Mesenchymal stem cell (in vitro differentiated cells and primary cell): ENCODE measurements at regions not wholly inside any gene's neighbourhood (a gene's known extent, or its start where the extent isn't known, plus 50 kb on each side); places are given as distances from the start of the nearest gene placed in this dataset.

Source experiments
- DNase-seq: peaks from one replicate; pipeline ENCODE4 v3.0.0-alpha.2; 2013
- H2AFZ ChIP-seq: one replicate; pipeline ENCODE4 v1.6.1; 2013; ENCODE audit warnings: low read depth, mild to moderate bottlenecking, control low read depth, inconsistent platforms, low read length, moderate library complexity
- H2AK5ac ChIP-seq: 2 replicates; pipeline ENCODE4 v1.6.1; 2013; ENCODE audit warnings: low read length, moderate library complexity, mild to moderate bottlenecking, inconsistent platforms; ENCODE audit not compliant: severe bottlenecking
- H2BK120ac ChIP-seq: one replicate; pipeline ENCODE4 v1.6.1; 2013; ENCODE audit warnings: low read depth, mild to moderate bottlenecking, inconsistent platforms, low read length, moderate library complexity
- H2BK12ac ChIP-seq, 2 experiments: one replicate each; pipeline ENCODE4 v1.6.1; 2013; ENCODE audit warnings: inconsistent platforms in 2 of 2, low read length in 2 of 2, mild to moderate bottlenecking in 2 of 2, moderate library complexity in 2 of 2, control low read depth in 1 of 2
- H2BK15ac ChIP-seq: one replicate; pipeline ENCODE4 v1.6.1; 2013; ENCODE audit warnings: mild to moderate bottlenecking, low read depth, inconsistent platforms; ENCODE audit not compliant: poor library complexity, severe bottlenecking
- H2BK5ac ChIP-seq: 2 replicates; pipeline ENCODE4 v1.6.1; 2013; ENCODE audit warnings: low read depth, mild to moderate bottlenecking, low read length, control low read depth, inconsistent platforms; ENCODE audit not compliant: poor library complexity, severe bottlenecking
- H3K14ac ChIP-seq, 2 experiments: one replicate each; pipeline ENCODE4 v1.6.1; 2013; ENCODE audit warnings: inconsistent platforms in 2 of 2, low read length in 2 of 2, control low read depth in 1 of 2, mild to moderate bottlenecking in 1 of 2, moderate library complexity in 1 of 2
- H3K18ac ChIP-seq, 2 experiments: one replicate each; pipeline ENCODE4 v1.6.1; 2013; ENCODE audit warnings: inconsistent platforms in 2 of 2, low read length in 2 of 2, control low read depth in 1 of 2, low read depth in 1 of 2, mild to moderate bottlenecking in 1 of 2
- H3K23ac ChIP-seq, 2 experiments: one replicate each; pipeline ENCODE4 v1.6.1; 2013; ENCODE audit warnings: inconsistent platforms in 2 of 2, low read length in 2 of 2, mild to moderate bottlenecking in 2 of 2, moderate library complexity in 2 of 2, control low read depth in 1 of 2
- H3K27ac ChIP-seq: 2 replicates; pipeline ENCODE4 v1.5.1; 2013; ENCODE audit warnings: mild to moderate bottlenecking, moderate library complexity, low read length, control low read depth, inconsistent platforms; ENCODE audit not compliant: poor library complexity, severe bottlenecking
- H3K27me3 ChIP-seq, 2 experiments: 2 replicates each; pipeline versions ENCODE4 v1.6.1 to v1.7.0; 2013; ENCODE audit warnings: low read length in 2 of 2, mild to moderate bottlenecking in 2 of 2, moderate library complexity in 2 of 2, control low read depth in 1 of 2, inconsistent platforms in 1 of 2; ENCODE audit not compliant: control insufficient read depth in 1 of 2, insufficient read depth in 1 of 2
- H3K36me3 ChIP-seq, 2 experiments: 2 replicates each; pipeline versions ENCODE4 v1.6.1 to v1.7.0; 2013; ENCODE audit warnings: low read length in 2 of 2, control low read depth in 1 of 2, inconsistent platforms in 1 of 2, low read depth in 1 of 2, mild to moderate bottlenecking in 1 of 2; ENCODE audit not compliant: insufficient read depth in 2 of 2, control insufficient read depth in 1 of 2
- H3K4ac ChIP-seq, 2 experiments: one replicate each; pipeline ENCODE4 v1.6.1; 2013; ENCODE audit warnings: inconsistent platforms in 2 of 2, low read length in 2 of 2, mild to moderate bottlenecking in 2 of 2, moderate library complexity in 2 of 2, control low read depth in 1 of 2, low read depth in 1 of 2
- H3K4me1 ChIP-seq: 2 replicates; pipeline ENCODE4 v1.6.1; 2013; ENCODE audit warnings: low read depth, low read length, control low read depth; ENCODE audit not compliant: control insufficient read depth, insufficient read depth
- H3K4me2 ChIP-seq: 2 replicates; pipeline ENCODE4 v1.6.1; 2013; ENCODE audit warnings: low read length, mild to moderate bottlenecking, inconsistent platforms; ENCODE audit not compliant: poor library complexity, severe bottlenecking
- H3K4me3 ChIP-seq, 2 experiments: 2 replicates each; pipeline versions ENCODE4 v1.5.1 to v1.7.0; 2013; ENCODE audit warnings: low read length in 2 of 2, mild to moderate bottlenecking in 2 of 2, control low read depth in 1 of 2, low read depth in 1 of 2; ENCODE audit not compliant: insufficient read depth in 1 of 2
- H3K79me1 ChIP-seq: replicated peaks from 2 replicates; pipeline ENCODE4 v1.6.1; 2013; ENCODE audit warnings: mild to moderate bottlenecking, control low read depth, low read length, inconsistent platforms; ENCODE audit not compliant: poor library complexity, severe bottlenecking
- H3K9ac ChIP-seq: 2 replicates; pipeline ENCODE4 v1.7.0; 2013; ENCODE audit warnings: mild to moderate bottlenecking, low read length, moderate library complexity
- H3K9me3 ChIP-seq: 2 replicates; pipeline ENCODE4 v1.7.0; 2013; ENCODE audit warnings: mild to moderate bottlenecking, low read length; ENCODE audit not compliant: control insufficient read depth
- H4K8ac ChIP-seq: one replicate; pipeline ENCODE4 v1.6.1; 2013; ENCODE audit warnings: inconsistent platforms, mild to moderate bottlenecking, low read length, moderate library complexity
- H4K91ac ChIP-seq: one replicate; pipeline ENCODE4 v1.6.1; 2013; ENCODE audit warnings: mild to moderate bottlenecking, low read length, inconsistent platforms
- WGBS: methylation state at CpG from one replicate; pipeline ENCODE4 v1.1.7; 2013; ENCODE audit warnings: mixed read lengths; 5-methylcytosine and 5-hydroxymethylcytosine counted together

GRCh38 chr2:38170733-38171132, 94.8 kb upstream of the CYP1B1 start:
- no peak overlapping the region for H2BK5ac ChIP-seq
- H4K8ac ChIP-seq, result no peak overlapping the region
- H3K9ac ChIP-seq, result no peak overlapping the region
- peaks cover 3% of the 10 kb centered on the region for H3K4me1 ChIP-seq
- H3K14ac ChIP-seq, result no peak overlapping the region
- H3K79me1 ChIP-seq, result peaks cover 2% of the 10 kb centered on the region
- H3K27me3 ChIP-seq, result no peaks in the 10 kb centered on the region
- no peak overlapping the region for H2BK15ac ChIP-seq
- no peak overlapping the region for H3K23ac ChIP-seq
- H3K36me3 ChIP-seq, result no peaks in the 10 kb centered on the region
- H4K91ac ChIP-seq, result no peak overlapping the region
- H3K27ac ChIP-seq, result no peak overlapping the region
- DNase-seq, result no peak
- no peak overlapping the region for H2AFZ ChIP-seq
- peak overlapping the region; percentile 2 for H2AK5ac ChIP-seq
- H3K4me3 ChIP-seq, result no peak overlapping the region
- H3K4me2 ChIP-seq, result no peak overlapping the region
- H3K9me3 ChIP-seq, result no peaks in the 10 kb centered on the region
- H2BK12ac ChIP-seq, result peak overlapping the region in 1 of 2 experiments; percentile 70
- H2BK120ac ChIP-seq, result no peak overlapping the region
- H3K4ac ChIP-seq, result no peak overlapping the region
- H3K18ac ChIP-seq, result no peak overlapping the region

DNA sequence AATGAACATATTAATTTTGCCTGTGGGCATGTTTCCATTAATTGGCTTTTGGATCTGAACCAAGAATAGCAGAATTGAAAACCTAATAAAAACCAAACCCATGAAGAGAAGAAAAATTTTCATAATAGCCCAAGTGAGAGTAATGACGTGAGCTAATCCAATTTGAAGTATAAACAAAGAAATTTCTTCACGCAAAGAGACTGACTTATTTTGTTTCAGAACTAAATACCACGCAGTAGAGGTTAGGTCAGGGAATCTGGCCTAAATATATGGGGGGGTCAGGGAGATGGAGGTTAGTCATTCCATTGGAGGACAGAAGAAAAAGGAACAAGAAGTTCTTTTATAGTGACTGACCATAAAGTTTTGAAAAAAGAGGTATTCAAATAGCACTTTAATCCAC, 94.1 kb upstream of the CYP1B1 start:
- Histone ChIP-seq H3K4ac (no peak overlapping the region), H3K18ac (no peak overlapping the region), H2BK12ac (no peak overlapping the region), H3K9ac (no peak overlapping the region), H3K27ac (no peak overlapping the region), H3K4me3 (no peak overlapping the region), H3K9me3 (no peaks in the 10 kb centered on the region), H2AFZ (no peak overlapping the region), H2BK5ac (no peak overlapping the region), H3K23ac (no peak overlapping the region), H4K91ac (no peak overlapping the region), H4K8ac (no peak overlapping the region), H3K4me2 (no peak overlapping the region), H3K27me3 (no peaks in the 10 kb centered on the region), H3K36me3 (no peaks in the 10 kb centered on the region), H2BK15ac (no peak overlapping the region), H3K79me1 (peaks cover 2% of the 10 kb centered on the region), H2BK120ac (no peak overlapping the region), H2AK5ac (no peak overlapping the region), H3K4me1 (peaks cover 3% of the 10 kb centered on the region), H3K14ac (no peak overlapping the region)
- DNase-seq, result no peak
- 17% methylated on average over 1 of the region's 3 CpGs for whole genome bisulfite sequencing

GRCh38 chr2:38168710-38169480, 92.9 kb upstream of the CYP1B1 start:
- no peak overlapping the region for H4K8ac ChIP-seq
- no peaks in the 10 kb centered on the region for H3K9me3 ChIP-seq
- no peaks in the 10 kb centered on the region for H3K27me3 ChIP-seq
- no peak overlapping the region for H2BK15ac ChIP-seq
- WGBS, result 64% methylated on average over 5 of the region's 5 CpGs
- H2BK120ac ChIP-seq, result no peak overlapping the region
- no peak overlapping the region for H2AK5ac ChIP-seq
- H3K36me3 ChIP-seq, result no peaks in the 10 kb centered on the region
- no peak overlapping the region for H3K4me3 ChIP-seq
- DNase-seq, result peak; percentile 70
- no peak overlapping the region for H2AFZ ChIP-seq
- H4K91ac ChIP-seq, result no peak overlapping the region
- H3K18ac ChIP-seq, result no peak overlapping the region
- no peak overlapping the region for H3K4ac ChIP-seq
- no peak overlapping the region for H3K23ac ChIP-seq
- peak overlapping the region; percentile 17 for H3K27ac ChIP-seq
- no peak overlapping the region for H2BK5ac ChIP-seq
- H3K14ac ChIP-seq, result no peak overlapping the region
- no peak overlapping the region for H3K4me2 ChIP-seq
- no peak overlapping the region for H3K9ac ChIP-seq
- H3K4me1 ChIP-seq, result peaks cover 10% of the 10 kb centered on the region
- H3K79me1 ChIP-seq, result peaks cover 2% of the 10 kb centered on the region
- no peak overlapping the region for H2BK12ac ChIP-seq

GRCh38 chr2:38167968-38168350, 92.0 kb upstream of the CYP1B1 start:
- Histone ChIP-seq H3K4me1 (peaks cover 12% of the 10 kb centered on the region), H2AFZ (no peak overlapping the region), H3K23ac (no peak overlapping the region), H2BK15ac (no peak overlapping the region), H3K36me3 (no peaks in the 10 kb centered on the region), H3K27me3 (no peaks in the 10 kb centered on the region), H3K14ac (no peak overlapping the region), H3K4me3 (no peak overlapping the region), H3K4ac (no peak overlapping the region), H3K9ac (no peak overlapping the region), H2BK12ac (no peak overlapping the region), H2BK120ac (no peak overlapping the region), H4K8ac (no peak overlapping the region), H2BK5ac (no peak overlapping the region), H3K27ac (no peak overlapping the region), H3K79me1 (peaks cover 2% of the 10 kb centered on the region), H3K4me2 (no peak overlapping the region), H3K9me3 (no peaks in the 10 kb centered on the region), H4K91ac (no peak overlapping the region), H3K18ac (no peak overlapping the region), H2AK5ac (peak overlapping the region; percentile 25)
- no peak for DNase-seq
- 100% methylated on average over 2 of the region's 2 CpGs for WGBS
